Neural cell (in vitro differentiated cells): ENCODE measurements at regions not wholly inside any gene's neighbourhood (a gene's known extent, or its start where the extent isn't known, plus 50 kb on each side); places are given as distances from the start of the nearest gene placed in this dataset.

Source experiments
- H2AFZ ChIP-seq: fragments of 200-600, 300-800 bp; sonication (generic), shearing (Covaris generic); 2 replicates; pipeline ENCODE4 v1.6.0; 2014; ENCODE audit warnings: low read depth, mild to moderate bottlenecking, antibody characterized with exemption, low read length, moderate library complexity
- H3F3A ChIP-seq: fragments of 200-600 bp; shearing (Covaris generic); 2 replicates; pipeline ENCODE4 v1.6.1; 2016; ENCODE audit warnings: mild to moderate bottlenecking, moderate library complexity, mixed read lengths, antibody characterized with exemption, low read length; ENCODE audit not compliant: insufficient read depth, poor library complexity, severe bottlenecking
- H3K27ac ChIP-seq: fragments of 200-600, 300-800 bp; sonication (generic), shearing (Covaris generic); 2 replicates; pipeline ENCODE4 v1.5.1; 2014; ENCODE audit warnings: mild to moderate bottlenecking, low read length, moderate library complexity
- H3K27me3 ChIP-seq: fragments of 300-800, 200-600 bp; sonication (generic), shearing (Covaris generic); 2 replicates; pipeline ENCODE4 v1.6.0; 2014; ENCODE audit warnings: mild to moderate bottlenecking, low read depth, low read length, moderate library complexity; ENCODE audit not compliant: insufficient read depth
- H3K36me3 ChIP-seq: fragments of 300-800, 200-600 bp; sonication (generic), shearing (Covaris generic); 2 replicates; pipeline ENCODE4 v1.5.1; 2014; ENCODE audit warnings: mild to moderate bottlenecking, antibody characterized with exemption, low read length, moderate library complexity; ENCODE audit not compliant: insufficient read depth
- H3K4me2 ChIP-seq: fragments of 300-800, 200-600 bp; sonication (generic), shearing (Covaris generic); 2 replicates; pipeline ENCODE4 v1.6.0; 2014; ENCODE audit warnings: mild to moderate bottlenecking, low read length
- H3K4me3 ChIP-seq: fragments of 300-800, 200-600 bp; sonication (generic), shearing (Covaris generic); 2 replicates; pipeline ENCODE4 v1.5.1; 2014; ENCODE audit warnings: mild to moderate bottlenecking, low read length, moderate library complexity
- H3K79me2 ChIP-seq: fragments of 200-600 bp; shearing (Covaris generic); replicated peaks from 2 replicates; pipeline ENCODE4 v1.6.0; 2014; ENCODE audit warnings: mild to moderate bottlenecking, low read length, moderate library complexity; ENCODE audit not compliant: insufficient read depth
- H3K9ac ChIP-seq: fragments of 300-800, 200-600 bp; sonication (generic), shearing (Covaris generic); 2 replicates; pipeline ENCODE4 v1.6.1; 2016; ENCODE audit warnings: mild to moderate bottlenecking, low read length, mixed read lengths
- H3K9me2 ChIP-seq: fragments of 200-600 bp; shearing (Covaris generic); 2 replicates; pipeline ENCODE4 v1.6.1; 2016; ENCODE audit warnings: mild to moderate bottlenecking, low read length, mixed read lengths; ENCODE audit not compliant: insufficient read depth
- H3K9me3 ChIP-seq: fragments of 200-600, 300-800 bp; sonication (generic), shearing (Covaris generic); 2 replicates; pipeline ENCODE4 v1.6.1; 2016; ENCODE audit warnings: mild to moderate bottlenecking, mixed run types, low read length, moderate library complexity, mixed read lengths
- H4K20me1 ChIP-seq: fragments of 200-600 bp; shearing (Covaris generic); 2 replicates; pipeline ENCODE4 v1.6.1; 2016; ENCODE audit warnings: mild to moderate bottlenecking, mixed run types; ENCODE audit not compliant: insufficient read depth
- CTCF ChIP-seq: fragments of 450-650 bp; IDR thresholded peaks from 2 replicates; pipeline ENCODE4 v1.5.1; 2014; ENCODE audit warnings: antibody characterized with exemption, mild to moderate bottlenecking, moderate library complexity; ENCODE audit not compliant: poor library complexity, severe bottlenecking
- EP300 ChIP-seq: fragments of 450-650 bp; conservative IDR thresholded peaks from 2 replicates; pipeline ENCODE4 v1.6.1; 2014; ENCODE audit warnings: antibody characterized with exemption, mild to moderate bottlenecking, moderate library complexity; ENCODE audit not compliant: poor library complexity, severe bottlenecking
- EZH2 ChIP-seq: fragments of 200-600, 300-800 bp; shearing (Covaris generic), sonication (generic); IDR thresholded peaks from 2 replicates; pipeline ENCODE4 v1.6.1; 2014; ENCODE audit warnings: antibody characterized with exemption, low read length, borderline replicate concordance, mild to moderate bottlenecking; ENCODE audit not compliant: insufficient read depth, poor library complexity, severe bottlenecking
- MXI1 ChIP-seq: fragments of 450-650 bp; conservative IDR thresholded peaks from 2 replicates; pipeline ENCODE4 v1.6.1; 2014; ENCODE audit warnings: antibody characterized with exemption, mild to moderate bottlenecking; ENCODE audit not compliant: poor library complexity, severe bottlenecking
- POLR2AphosphoS5 ChIP-seq: IDR thresholded peaks from 2 replicates; pipeline ENCODE4 v1.6.1; 2012
- RAD21 ChIP-seq: fragments of 450-650 bp; conservative IDR thresholded peaks from 2 replicates; pipeline ENCODE4 v1.6.1; 2014; ENCODE audit warnings: antibody characterized with exemption, mild to moderate bottlenecking, moderate library complexity
- REST ChIP-seq: IDR thresholded peaks from 2 replicates; pipeline ENCODE4 v1.6.1; 2012; ENCODE audit warnings: borderline replicate concordance
- SMC3 ChIP-seq: fragments of 450-650 bp; conservative IDR thresholded peaks from 2 replicates; pipeline ENCODE4 v1.6.1; 2014; ENCODE audit warnings: antibody characterized with exemption, mild to moderate bottlenecking, moderate library complexity; ENCODE audit not compliant: poor library complexity
- TAF1 ChIP-seq: IDR thresholded peaks from 2 replicates; pipeline ENCODE4 v1.6.1; 2012; ENCODE audit warnings: low read depth

- Histone ChIP-seq H3K36me3 (no peaks in the 10 kb centered on the region), H2AFZ (no peak overlapping the region), H3K9ac (no peak overlapping the region), H3K79me2 (no peaks in the 10 kb centered on the region), H3K9me3 (no peaks in the 10 kb centered on the region), H3K27ac (no peak overlapping the region), H3K27me3 (no peaks in the 10 kb centered on the region), H4K20me1 (no peaks in the 10 kb centered on the region), H3K9me2 (no peaks in the 10 kb centered on the region), H3F3A (no peaks in the 10 kb centered on the region), H3K4me2 (no peak overlapping the region), H3K4me3 (no peak overlapping the region)
- TF ChIP-seq EP300 (no peak), SMC3 (no peak), EZH2 (no peak), CTCF (no peak), TAF1 (no peak), REST (no peak), POLR2AphosphoS5 (no peak), MXI1 (no peak), RAD21 (no peak)
Measured at GRCh38 chr7:130814778-130815335, 80.8 kb upstream of the KLF14 start.

- no peak overlapping the region for H2AFZ ChIP-seq
- no peak overlapping the region for H3K4me3 ChIP-seq
- H3K79me2 ChIP-seq: no peaks in the 10 kb centered on the region
- H3F3A ChIP-seq: no peaks in the 10 kb centered on the region
- H3K36me3 ChIP-seq: no peaks in the 10 kb centered on the region
- no peaks in the 10 kb centered on the region for H4K20me1 ChIP-seq
- H3K9ac ChIP-seq: no peak overlapping the region
- no peaks in the 10 kb centered on the region for H3K27me3 ChIP-seq
- H3K4me2 ChIP-seq: no peak overlapping the region
- no peaks in the 10 kb centered on the region for H3K9me2 ChIP-seq
- no peak overlapping the region for H3K27ac ChIP-seq
- no peaks in the 10 kb centered on the region for H3K9me3 ChIP-seq
- TF ChIP-seq POLR2AphosphoS5 (no peak), MXI1 (no peak), REST (no peak), EZH2 (no peak), EP300 (no peak), SMC3 (no peak), TAF1 (no peak), CTCF (no peak), RAD21 (no peak)
Measured at GRCh38 chr7:130818056-130818455, 84.0 kb upstream of the KLF14 start.
